ENCODE measurements at regions not wholly inside any gene's neighbourhood (a gene's known extent, or its start where the extent isn't known, plus 50 kb on each side); places are given as distances from the start of the nearest gene placed in this dataset.

GRCh38 chr6:163761481-163761880, 347.0 kb downstream of the QKI start:
- H2AK9ac ChIP-seq (replicated peaks; ENCODE audit: low read depth, low read length, poor library complexity): no peak overlapping the region
- no peaks in the 10 kb centered on the region for H4K20me1 ChIP-seq (ENCODE audit: insufficient read depth, low read length)
- H3K36me3 ChIP-seq (ENCODE audit: control insufficient read depth, insufficient read depth, low read length): no peaks in the 10 kb centered on the region
- peaks cover 7% of the 10 kb centered on the region for H3K4me1 ChIP-seq (ENCODE audit: control insufficient read depth, insufficient read depth, low read length)
- intact Hi-C loops (cut with micrococcal nuclease): no loop called here
- H3K56ac ChIP-seq (ENCODE audit: extremely low read depth, insufficient read depth, low read length): no peak overlapping the region
- no CpG with 5 or more reads among the region's 3 CpGs for WGBS, 2 experiments (ENCODE audit: extremely low coverage in 2 of 2, insufficient read length in 1 of 2)
- H3K4ac ChIP-seq (ENCODE audit: low read depth, low read length): no peak overlapping the region
- no peak overlapping the region for H3K9ac ChIP-seq (ENCODE audit: low read depth, low read length)
- ChIA-PET CTCF (interaction anchor here (0.6 kb wide), 2 partner anchors 62 to 1155 kb away, joined by 3 read pairs; no protein-coding TSS in a partner anchor), POLR2A (ENCODE audit: unreplicated experiment) (no interaction called here)
- H4K8ac ChIP-seq (ENCODE audit: low read depth in 2 of 2, low read length in 2 of 2): no peak overlapping the region; a peak in 1 of 4 replicates
- TF ChIP-seq CEBPB (IDR thresholded peaks at IDR 0.05; ENCODE audit: low read depth, low read length) (no peak), POLR2A (IDR thresholded peaks at IDR 0.05; ENCODE audit: low read depth, low read length) (no peak), MXI1 (IDR thresholded peaks at IDR 0.05; ENCODE audit: borderline replicate concordance, low read depth, low read length) (no peak)
- H3K23ac ChIP-seq (ENCODE audit: low read depth, low read length): no peak overlapping the region
- H2BK15ac ChIP-seq (ENCODE audit: low read depth, low read length): peak overlapping the region; percentile 23; the same call in 1 of the 3 replicates
- H2BK5ac ChIP-seq (ENCODE audit: low read depth, low read length, poor library complexity, severe bottlenecking): no peak overlapping the region
- H3K9me1 ChIP-seq (ENCODE audit: insufficient read depth, low read length): no peaks in the 10 kb centered on the region
- no peaks in the 10 kb centered on the region for H3K27me3 ChIP-seq (ENCODE audit: control insufficient read depth, insufficient read depth, low read length)
- dilution Hi-C loops (cut with HindIII; ENCODE audit: low sequenced_read_pairs, unreplicated experiment): no loop called here
- no peak overlapping the region for H2AK5ac ChIP-seq (ENCODE audit: low read depth, low read length)
- H2BK120ac ChIP-seq (ENCODE audit: low read depth, low read length): no peak overlapping the region
- no peak overlapping the region for H3K14ac ChIP-seq (replicated peaks; ENCODE audit: low read depth, low read length)
- in situ Hi-C loops (cut with MboI; ENCODE audit: low sequenced_read_pairs): no loop called here
- no peak overlapping the region; the same call in 1 of the 2 replicates for H4K91ac ChIP-seq (ENCODE audit: insufficient read depth, low read depth, low read length)
- peak overlapping the region; percentile 26; the same call in 1 of the 2 replicates for H2BK20ac ChIP-seq (ENCODE audit: low read depth, low read length)
- H3K18ac ChIP-seq (ENCODE audit: low read depth, low read length): no peak overlapping the region
- H3K4me3 ChIP-seq (ENCODE audit: insufficient read depth, low read depth, low read length): no peak overlapping the region
- H4K5ac ChIP-seq (ENCODE audit: low read depth, low read length): no peak overlapping the region
- no TSS peak for BruUV-seq (replicated peaks)
- H3K79me1 ChIP-seq (ENCODE audit: low read depth in 1 of 2, low read length in 2 of 2): no peaks in the 10 kb centered on the region
- DNase-seq: peak; percentile 39
- no peak overlapping the region for H2AFZ ChIP-seq (replicated peaks; ENCODE audit: low read length, poor library complexity)
- no peaks in the 10 kb centered on the region for H3K9me3 ChIP-seq (ENCODE audit: control insufficient read depth, insufficient read depth, low read length)
- H3K27ac ChIP-seq (ENCODE audit: insufficient read depth, low read length): no peak overlapping the region
- ATAC-seq (ENCODE audit: low read depth): no peak
- no peak overlapping the region for H3K4me2 ChIP-seq (ENCODE audit: low read depth, low read length)

All from IMR-90 (cell line).